ENCODE measurements at regions not wholly inside any gene's neighbourhood (a gene's known extent, or its start where the extent isn't known, plus 50 kb on each side); places are given as distances from the start of the nearest gene placed in this dataset.

- no peak for ATAC-seq
- no peaks in the 10 kb centered on the region for H3K79me2 ChIP-seq (ENCODE audit: control insufficient read depth, insufficient read depth, low read length)
- H3K27ac ChIP-seq (ENCODE audit: extremely low read depth, low read depth, low read length), result no peak overlapping the region
- H3K27me3 ChIP-seq (ENCODE audit: control insufficient read depth in 2 of 2, insufficient read depth in 2 of 2, low read length in 2 of 2), result no peaks in the 10 kb centered on the region
- no peak overlapping the region for H2AFZ ChIP-seq (ENCODE audit: low read depth, low read length)
- H3K9me1 ChIP-seq (ENCODE audit: control insufficient read depth, insufficient read depth, low read length), result no peaks in the 10 kb centered on the region
- no peaks in the 10 kb centered on the region for H4K20me1 ChIP-seq (replicated peaks; ENCODE audit: control insufficient read depth, insufficient read depth, low read length)
- WGBS (ENCODE audit: insufficient coverage, low coverage, missing lambda C conversion rate), result 0% methylated on average over 2 of the region's 3 CpGs
- H3K9me3 ChIP-seq (replicated peaks; ENCODE audit: control insufficient read depth, insufficient read depth, low read depth, low read length), result no peaks in the 10 kb centered on the region
- no peak overlapping the region for H3K4me2 ChIP-seq (ENCODE audit: insufficient read depth, low read length)
- no peak for DNase-seq (ENCODE audit: extremely low read depth in 1 of 4, low spot score in 3 of 4)
- no peak overlapping the region for H3K9ac ChIP-seq (ENCODE audit: insufficient read depth in 1 of 2, low read depth in 2 of 2, low read length in 2 of 2)
- intact Hi-C loops (cut with micrococcal nuclease), result no loop called here
- no peak for TF ChIP-seq PTTG1 (tag; IDR thresholded peaks at IDR 0.05; ENCODE audit: low read depth)
- no TSS peak for BruUV-seq (replicated peaks)
- in situ Hi-C loops (cut with MboI), result no loop called here
- CTCF ChIA-PET (ENCODE audit: low intra/inter-chr PET ratio), result no interaction called here
- no peak for FAIRE-seq
- POLR2A ChIA-PET, result no interaction called here
- H3K4me1 ChIP-seq (replicated peaks in 1 of 2; ENCODE audit: control insufficient read depth in 2 of 2, insufficient read depth in 2 of 2, low read length in 2 of 2), result no peaks in the 10 kb centered on the region
- H3K4me3 ChIP-seq, result no peak overlapping the region
- no peaks in the 10 kb centered on the region for H3K36me3 ChIP-seq (ENCODE audit: control insufficient read depth, insufficient read depth, low read length)
These were observed 70.3 kb upstream of the STXBP6 start for GRCh38 chr14:25120261-25120660.

DNA sequence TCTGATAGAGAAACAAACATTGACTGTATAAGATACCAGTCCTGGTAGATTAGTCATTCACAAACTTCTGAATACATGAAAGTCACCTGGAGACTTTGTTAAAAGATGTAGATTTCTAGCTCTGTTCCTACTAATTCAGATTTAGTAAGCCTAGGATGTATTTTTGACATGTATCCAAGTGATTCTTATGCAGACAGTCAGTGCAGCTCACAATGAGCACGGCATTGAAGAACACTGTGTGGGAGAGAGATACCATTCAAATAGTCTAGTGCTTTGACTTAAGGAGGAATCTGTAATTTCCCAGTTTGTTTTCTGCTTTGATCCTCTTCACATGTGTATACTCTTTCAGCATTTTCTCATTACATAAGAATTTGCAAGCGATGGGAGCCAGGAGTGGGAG lies 68.7 kb upstream of the STXBP6 start:
- 0% methylated on average over 2 of the region's 2 CpGs for WGBS (ENCODE audit: insufficient coverage, low coverage, missing lambda C conversion rate)
- TF ChIP-seq KDM2B (CRISPR knock-in tag; IDR thresholded peaks at IDR 0.05) (no peak), HNRNPL (IDR thresholded peaks at IDR 0.05; ENCODE audit: low read depth, low read length) (no peak), DEAF1 (CRISPR knock-in tag; IDR thresholded peaks at IDR 0.05) (no peak), ZNF253 (CRISPR knock-in tag; conservative IDR thresholded peaks at IDR 0.05) (no peak), DPF2 (IDR thresholded peaks at IDR 0.05) (no peak), KDM4B (IDR thresholded peaks at IDR 0.05; ENCODE audit: borderline replicate concordance in 2 of 2, low read depth in 1 of 2) (no peak)
- TF ChIP-seq, protein P1, sequence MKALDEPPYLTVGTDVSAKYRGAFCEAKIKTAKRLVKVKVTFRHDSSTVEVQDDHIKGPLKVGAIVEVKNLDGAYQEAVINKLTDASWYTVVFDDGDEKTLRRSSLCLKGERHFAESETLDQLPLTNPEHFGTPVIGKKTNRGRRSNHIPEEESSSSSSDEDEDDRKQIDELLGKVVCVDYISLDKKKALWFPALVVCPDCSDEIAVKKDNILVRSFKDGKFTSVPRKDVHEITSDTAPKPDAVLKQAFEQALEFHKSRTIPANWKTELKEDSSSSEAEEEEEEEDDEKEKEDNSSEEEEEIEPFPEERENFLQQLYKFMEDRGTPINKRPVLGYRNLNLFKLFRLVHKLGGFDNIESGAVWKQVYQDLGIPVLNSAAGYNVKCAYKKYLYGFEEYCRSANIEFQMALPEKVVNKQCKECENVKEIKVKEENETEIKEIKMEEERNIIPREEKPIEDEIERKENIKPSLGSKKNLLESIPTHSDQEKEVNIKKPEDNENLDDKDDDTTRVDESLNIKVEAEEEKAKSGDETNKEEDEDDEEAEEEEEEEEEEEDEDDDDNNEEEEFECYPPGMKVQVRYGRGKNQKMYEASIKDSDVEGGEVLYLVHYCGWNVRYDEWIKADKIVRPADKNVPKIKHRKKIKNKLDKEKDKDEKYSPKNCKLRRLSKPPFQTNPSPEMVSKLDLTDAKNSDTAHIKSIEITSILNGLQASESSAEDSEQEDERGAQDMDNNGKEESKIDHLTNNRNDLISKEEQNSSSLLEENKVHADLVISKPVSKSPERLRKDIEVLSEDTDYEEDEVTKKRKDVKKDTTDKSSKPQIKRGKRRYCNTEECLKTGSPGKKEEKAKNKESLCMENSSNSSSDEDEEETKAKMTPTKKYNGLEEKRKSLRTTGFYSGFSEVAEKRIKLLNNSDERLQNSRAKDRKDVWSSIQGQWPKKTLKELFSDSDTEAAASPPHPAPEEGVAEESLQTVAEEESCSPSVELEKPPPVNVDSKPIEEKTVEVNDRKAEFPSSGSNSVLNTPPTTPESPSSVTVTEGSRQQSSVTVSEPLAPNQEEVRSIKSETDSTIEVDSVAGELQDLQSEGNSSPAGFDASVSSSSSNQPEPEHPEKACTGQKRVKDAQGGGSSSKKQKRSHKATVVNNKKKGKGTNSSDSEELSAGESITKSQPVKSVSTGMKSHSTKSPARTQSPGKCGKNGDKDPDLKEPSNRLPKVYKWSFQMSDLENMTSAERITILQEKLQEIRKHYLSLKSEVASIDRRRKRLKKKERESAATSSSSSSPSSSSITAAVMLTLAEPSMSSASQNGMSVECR (CRISPR knock-in tag; IDR thresholded peaks at IDR 0.05), result no peak
- TF ChIP-seq, protein P2, sequence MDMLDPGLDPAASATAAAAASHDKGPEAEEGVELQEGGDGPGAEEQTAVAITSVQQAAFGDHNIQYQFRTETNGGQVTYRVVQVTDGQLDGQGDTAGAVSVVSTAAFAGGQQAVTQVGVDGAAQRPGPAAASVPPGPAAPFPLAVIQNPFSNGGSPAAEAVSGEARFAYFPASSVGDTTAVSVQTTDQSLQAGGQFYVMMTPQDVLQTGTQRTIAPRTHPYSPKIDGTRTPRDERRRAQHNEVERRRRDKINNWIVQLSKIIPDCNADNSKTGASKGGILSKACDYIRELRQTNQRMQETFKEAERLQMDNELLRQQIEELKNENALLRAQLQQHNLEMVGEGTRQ (CRISPR knock-in tag; IDR thresholded peaks at IDR 0.05), result no peak

More for the DNA sequence above, 68.7 kb upstream of the STXBP6 start:
- in situ Hi-C loops (cut with MboI), result no loop called here
- no peaks in the 10 kb centered on the region for H3K9me3 ChIP-seq (replicated peaks; ENCODE audit: control insufficient read depth, insufficient read depth, low read depth, low read length)
- no peaks in the 10 kb centered on the region for H3K9me1 ChIP-seq (ENCODE audit: control insufficient read depth, insufficient read depth, low read length)
- no peaks in the 10 kb centered on the region for H4K20me1 ChIP-seq (replicated peaks; ENCODE audit: control insufficient read depth, insufficient read depth, low read length)
- POLR2A ChIA-PET, result no interaction called here
- DNase-seq (ENCODE audit: extremely low read depth in 1 of 4, low spot score in 3 of 4), result no peak
- H2AFZ ChIP-seq (ENCODE audit: low read depth, low read length), result no peak overlapping the region
- H3K27ac ChIP-seq (ENCODE audit: extremely low read depth, low read depth, low read length), result no peak overlapping the region
- no peaks in the 10 kb centered on the region for H3K27me3 ChIP-seq (ENCODE audit: control insufficient read depth in 2 of 2, insufficient read depth in 2 of 2, low read length in 2 of 2)
- no TSS peak for BruUV-seq (replicated peaks)
- no peaks in the 10 kb centered on the region for H3K36me3 ChIP-seq (ENCODE audit: control insufficient read depth, insufficient read depth, low read length)
- no peaks in the 10 kb centered on the region for H3K4me1 ChIP-seq (replicated peaks in 1 of 2; ENCODE audit: control insufficient read depth in 2 of 2, insufficient read depth in 2 of 2, low read length in 2 of 2)
- ATAC-seq, result no peak
- FAIRE-seq, result no peak
- no peak overlapping the region for H3K4me3 ChIP-seq
- CTCF ChIA-PET (ENCODE audit: low intra/inter-chr PET ratio), result no interaction called here
- intact Hi-C loops (cut with micrococcal nuclease), result no loop called here
- no peak overlapping the region for H3K4me2 ChIP-seq (ENCODE audit: insufficient read depth, low read length)
- H3K9ac ChIP-seq (ENCODE audit: insufficient read depth in 1 of 2, low read depth in 2 of 2, low read length in 2 of 2), result no peak overlapping the region
- H3K79me2 ChIP-seq (ENCODE audit: control insufficient read depth, insufficient read depth, low read length), result no peaks in the 10 kb centered on the region

Measured in K562 (cell line).